HFFc6 (cell line): ENCODE measurements at regions not wholly inside any gene's neighbourhood (a gene's known extent, or its start where the extent isn't known, plus 50 kb on each side); places are given as distances from the start of the nearest gene placed in this dataset.

Experiments used
- DNase-seq: peaks from one replicate; pipeline ENCODE4 v3.0.0-alpha.2; 2018
- H3K27ac Mint-ChIP-seq: 2 replicates; pipeline ENCODE4 v1.8.0; 2020; ENCODE audit warnings: mild to moderate bottlenecking, mixed read lengths
- H3K27me3 Mint-ChIP-seq: 2 replicates; pipeline ENCODE4 v1.8.0; 2021; ENCODE audit warnings: mild to moderate bottlenecking, moderate library complexity, mixed read lengths; ENCODE audit not compliant: insufficient read depth
- H3K36me3 Mint-ChIP-seq: 2 replicates; pipeline ENCODE4 v1.8.0; 2021; ENCODE audit warnings: low read depth, mixed read lengths
- H3K4me1 Mint-ChIP-seq: 2 replicates; pipeline ENCODE4 v1.8.0; 2020; ENCODE audit warnings: low read depth, mixed read lengths
- H3K4me3 Mint-ChIP-seq: 2 replicates; pipeline ENCODE4 v1.8.0; 2020; ENCODE audit warnings: mild to moderate bottlenecking, moderate library complexity, mixed read lengths
- H3K9me3 Mint-ChIP-seq: 2 replicates; pipeline ENCODE4 v1.8.0; 2020; ENCODE audit warnings: mild to moderate bottlenecking, mixed read lengths
- TF ChIP-seq, protein P1 (sequence below): fragments of 200-600 bp; sonication (generic); IDR thresholded peaks from 2 replicates; pipeline ENCODE4 v1.5.0; 2021; ENCODE audit warnings: antibody characterized with exemption, mild to moderate bottlenecking

GRCh38 chr18:60232541-60232940, 140.0 kb downstream of the MC4R start:
- no peak overlapping the region for H3K27ac Mint-ChIP-seq
- H3K27me3 Mint-ChIP-seq: no peaks in the 10 kb centered on the region
- H3K4me1 Mint-ChIP-seq: no peaks in the 10 kb centered on the region
- no peaks in the 10 kb centered on the region for H3K9me3 Mint-ChIP-seq
- DNase-seq: no peak
- TF ChIP-seq, protein P1, sequence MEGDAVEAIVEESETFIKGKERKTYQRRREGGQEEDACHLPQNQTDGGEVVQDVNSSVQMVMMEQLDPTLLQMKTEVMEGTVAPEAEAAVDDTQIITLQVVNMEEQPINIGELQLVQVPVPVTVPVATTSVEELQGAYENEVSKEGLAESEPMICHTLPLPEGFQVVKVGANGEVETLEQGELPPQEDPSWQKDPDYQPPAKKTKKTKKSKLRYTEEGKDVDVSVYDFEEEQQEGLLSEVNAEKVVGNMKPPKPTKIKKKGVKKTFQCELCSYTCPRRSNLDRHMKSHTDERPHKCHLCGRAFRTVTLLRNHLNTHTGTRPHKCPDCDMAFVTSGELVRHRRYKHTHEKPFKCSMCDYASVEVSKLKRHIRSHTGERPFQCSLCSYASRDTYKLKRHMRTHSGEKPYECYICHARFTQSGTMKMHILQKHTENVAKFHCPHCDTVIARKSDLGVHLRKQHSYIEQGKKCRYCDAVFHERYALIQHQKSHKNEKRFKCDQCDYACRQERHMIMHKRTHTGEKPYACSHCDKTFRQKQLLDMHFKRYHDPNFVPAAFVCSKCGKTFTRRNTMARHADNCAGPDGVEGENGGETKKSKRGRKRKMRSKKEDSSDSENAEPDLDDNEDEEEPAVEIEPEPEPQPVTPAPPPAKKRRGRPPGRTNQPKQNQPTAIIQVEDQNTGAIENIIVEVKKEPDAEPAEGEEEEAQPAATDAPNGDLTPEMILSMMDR: no peak
- no peak overlapping the region for H3K4me3 Mint-ChIP-seq
- no peaks in the 10 kb centered on the region for H3K36me3 Mint-ChIP-seq

DNA sequence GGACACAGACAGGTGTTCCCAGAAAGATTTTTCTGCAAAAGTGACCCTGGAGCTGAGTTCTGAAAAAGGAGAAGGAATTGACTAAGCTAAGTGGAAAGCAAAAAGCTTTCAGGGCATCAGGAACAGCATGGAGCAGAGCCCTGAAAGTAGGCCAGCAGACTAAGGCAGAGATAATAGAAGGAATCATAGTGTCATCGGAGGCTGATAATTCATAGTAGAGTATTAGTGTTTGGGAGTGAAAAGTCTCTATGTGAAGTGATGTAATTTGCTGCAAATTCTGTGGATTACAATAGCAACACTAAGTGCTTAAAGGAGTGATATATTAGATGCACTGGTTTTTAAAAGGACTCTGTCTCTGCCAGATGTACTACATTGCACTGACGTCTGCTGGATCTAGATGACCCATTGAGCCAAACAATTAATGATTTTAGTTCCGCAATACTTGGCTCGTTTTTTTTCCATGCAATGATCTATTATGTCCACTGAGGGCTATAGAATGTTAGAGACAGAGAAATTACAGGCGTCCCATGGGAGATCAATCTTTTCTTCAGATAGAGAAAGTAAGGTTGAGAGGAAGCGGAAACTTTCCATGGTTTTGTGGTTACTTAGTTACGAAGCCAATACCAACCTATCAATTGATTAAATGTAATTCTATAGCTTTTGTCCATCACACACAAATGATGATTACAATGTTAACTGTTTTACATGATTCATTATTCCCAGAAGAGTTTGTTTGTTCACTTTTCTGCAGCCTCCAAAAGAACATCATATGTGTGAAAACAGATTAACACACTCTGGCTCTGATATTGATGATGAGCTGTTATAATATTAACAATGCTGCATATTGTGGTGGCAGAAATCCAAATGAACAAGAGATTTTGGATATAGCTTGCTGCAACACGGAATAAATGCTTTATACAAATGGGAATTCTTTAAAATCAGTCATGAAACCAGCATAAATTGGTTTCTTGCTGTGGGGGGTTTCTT, 143.7 kb downstream of the MC4R start:
- Mint-ChIP-seq H3K27ac (no peak overlapping the region), H3K9me3 (no peaks in the 10 kb centered on the region), H3K4me3 (no peak overlapping the region), H3K36me3 (no peaks in the 10 kb centered on the region), H3K4me1 (no peaks in the 10 kb centered on the region), H3K27me3 (no peaks in the 10 kb centered on the region)
- no peak for DNase-seq
- TF ChIP-seq, protein P1: no peak

DNA sequence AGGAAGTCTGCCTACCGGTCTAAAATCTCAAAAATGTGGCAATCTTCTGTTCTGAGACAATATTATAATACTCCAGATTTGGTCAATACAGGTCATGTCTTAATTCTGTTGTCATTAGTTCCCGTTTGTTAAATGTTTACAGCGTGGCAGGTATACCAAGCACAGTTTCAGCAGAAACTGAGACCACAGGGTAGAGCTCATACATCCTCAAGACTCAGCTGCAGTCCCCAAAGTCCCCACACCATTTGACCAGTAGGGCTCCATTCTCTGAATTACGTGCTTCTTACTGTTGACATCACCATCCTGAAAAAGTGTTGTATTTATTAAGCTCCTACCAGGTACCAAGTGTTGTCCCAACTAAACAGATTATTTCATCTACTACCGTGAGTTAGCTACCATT, 157.1 kb downstream of the MC4R start:
- no peaks in the 10 kb centered on the region for H3K4me1 Mint-ChIP-seq
- H3K36me3 Mint-ChIP-seq: no peaks in the 10 kb centered on the region
- no peak overlapping the region for H3K4me3 Mint-ChIP-seq
- H3K9me3 Mint-ChIP-seq: no peaks in the 10 kb centered on the region
- H3K27me3 Mint-ChIP-seq: peaks cover 2% of the 10 kb centered on the region; the same call in 1 of the 2 replicates
- no peak for DNase-seq
- TF ChIP-seq, protein P1: no peak
- H3K27ac Mint-ChIP-seq: no peak overlapping the region

DNA sequence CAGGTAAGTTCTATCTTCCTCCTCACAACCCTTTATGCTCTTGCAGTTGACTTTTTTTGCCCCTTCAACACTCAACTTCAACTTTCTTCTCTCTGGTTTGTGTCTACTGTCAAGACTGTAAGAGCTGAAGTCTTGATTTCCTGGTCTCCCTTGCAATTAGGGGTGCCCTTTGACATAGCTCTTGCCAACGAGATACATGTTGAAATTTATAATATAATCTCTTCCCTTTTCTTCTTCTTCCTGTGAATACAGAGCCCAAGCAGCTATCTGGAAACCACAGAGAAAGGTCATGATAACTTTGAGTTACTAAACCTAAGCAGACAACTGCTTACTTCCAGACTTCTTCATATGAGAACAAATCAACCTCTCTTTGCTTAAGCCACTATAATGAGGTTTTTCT, 163.5 kb downstream of the MC4R start:
- no peak for DNase-seq
- Mint-ChIP-seq H3K27ac (no peak overlapping the region), H3K36me3 (no peaks in the 10 kb centered on the region), H3K4me3 (no peak overlapping the region), H3K4me1 (no peaks in the 10 kb centered on the region), H3K27me3 (no peaks in the 10 kb centered on the region; the same call in 1 of the 2 replicates), H3K9me3 (no peaks in the 10 kb centered on the region)
- TF ChIP-seq, protein P1: no peak

- peaks cover 3% of the 10 kb centered on the region; the same call in 1 of the 2 replicates for H3K27me3 Mint-ChIP-seq
- TF ChIP-seq, protein P1: no peak
- H3K4me3 Mint-ChIP-seq: no peak overlapping the region
- no peaks in the 10 kb centered on the region for H3K4me1 Mint-ChIP-seq
- no peak overlapping the region for H3K27ac Mint-ChIP-seq
- H3K36me3 Mint-ChIP-seq: no peaks in the 10 kb centered on the region
- H3K9me3 Mint-ChIP-seq: no peaks in the 10 kb centered on the region
- no peak for DNase-seq
Measured at GRCh38 chr18:60202708-60203107, 169.9 kb downstream of the MC4R start.
